Activated CD4-positive, alpha-beta T cell treated with anti-CD3 and anti-CD28 coated beads, Interleukin-2, amount 10 ng/mL, durations not matched to agents 7 days and 5 days (primary cell): ENCODE measurements at regions not wholly inside any gene's neighbourhood (a gene's known extent, or its start where the extent isn't known, plus 50 kb on each side); places are given as distances from the start of the nearest gene placed in this dataset.

Source experiments
- CTCF ChIA-PET: fragments of 350-600 bp; sonication (Branson Sonifier 250); formaldehyde crosslinking; loops from one replicate; lab custom pipeline; 2021; ENCODE audit warnings: antibody characterized with exemption; lab: Charles Lee
- POLR2A ChIA-PET: fragments of 350-600 bp; sonication (Branson Sonifier 250); formaldehyde crosslinking; loops from one replicate; lab custom pipeline; 2021; ENCODE audit warnings: antibody characterized with exemption; lab: Charles Lee
- DNase-seq: peaks from one replicate; pipeline ENCODE4 v3.0.0-alpha.2; 2020
- H3K27ac Mint-ChIP-seq: one replicate; pipeline ENCODE4 v1.8.0; 2021; ENCODE audit warnings: mild to moderate bottlenecking, moderate library complexity, mixed read lengths
- H3K27me3 Mint-ChIP-seq: one replicate; pipeline ENCODE4 v1.8.0; 2021; ENCODE audit warnings: mixed read lengths
- H3K36me3 Mint-ChIP-seq: one replicate; pipeline ENCODE4 v1.8.0; 2021; ENCODE audit warnings: low read depth, mixed read lengths
- H3K4me1 Mint-ChIP-seq: one replicate; pipeline ENCODE4 v1.8.0; 2021; ENCODE audit warnings: mixed read lengths
- H3K4me3 Mint-ChIP-seq: one replicate; pipeline ENCODE4 v1.8.0; 2021; ENCODE audit warnings: mild to moderate bottlenecking, moderate library complexity, mixed read lengths
- H3K9me3 Mint-ChIP-seq: one replicate; pipeline ENCODE4 v1.8.0; 2021; ENCODE audit warnings: mixed read lengths

GRCh38 chr4:54482529-54483200 is 175.1 kb upstream of the KIT start:
- Mint-ChIP-seq H3K4me3 (no peak overlapping the region), H3K9me3 (no peaks in the 10 kb centered on the region), H3K4me1 (no peaks in the 10 kb centered on the region), H3K27ac (no peak overlapping the region), H3K36me3 (no peaks in the 10 kb centered on the region), H3K27me3 (no peaks in the 10 kb centered on the region)
- DNase-seq: no peak
- CTCF ChIA-PET: no interaction called here
- POLR2A ChIA-PET: no interaction called here

GRCh38 chr4:54484383-54484782 is 173.4 kb upstream of the KIT start:
- H3K4me1 Mint-ChIP-seq: no peaks in the 10 kb centered on the region
- no peak overlapping the region for H3K27ac Mint-ChIP-seq
- no peak for DNase-seq
- no peak overlapping the region for H3K4me3 Mint-ChIP-seq
- H3K27me3 Mint-ChIP-seq: no peaks in the 10 kb centered on the region
- ChIA-PET POLR2A (no interaction called here), CTCF (no interaction called here)
- H3K9me3 Mint-ChIP-seq: no peaks in the 10 kb centered on the region
- H3K36me3 Mint-ChIP-seq: no peaks in the 10 kb centered on the region

- Mint-ChIP-seq H3K4me1 (no peaks in the 10 kb centered on the region), H3K9me3 (no peaks in the 10 kb centered on the region), H3K27me3 (no peaks in the 10 kb centered on the region), H3K36me3 (no peaks in the 10 kb centered on the region), H3K27ac (no peak overlapping the region), H3K4me3 (no peak overlapping the region)
- CTCF ChIA-PET: interaction anchor here (0.6 kb wide), 1 partner anchor 142 kb away, joined by 4 read pairs; no protein-coding TSS in a partner anchor
- no peak for DNase-seq
- POLR2A ChIA-PET: no interaction called here
Observed at GRCh38 chr4:54487491-54487890, 170.3 kb upstream of the KIT start.

- Mint-ChIP-seq H3K27ac (no peak overlapping the region), H3K36me3 (no peaks in the 10 kb centered on the region), H3K4me3 (no peak overlapping the region), H3K4me1 (no peaks in the 10 kb centered on the region), H3K27me3 (no peaks in the 10 kb centered on the region), H3K9me3 (no peaks in the 10 kb centered on the region)
- no peak for DNase-seq
- POLR2A ChIA-PET: no interaction called here
- CTCF ChIA-PET: no interaction called here
Observed at GRCh38 chr4:54493862-54494261, 163.9 kb upstream of the KIT start.

GRCh38 chr4:54495091-54495490 is 162.7 kb upstream of the KIT start:
- CTCF ChIA-PET: no interaction called here
- Mint-ChIP-seq H3K4me1 (no peaks in the 10 kb centered on the region), H3K9me3 (no peaks in the 10 kb centered on the region), H3K27ac (no peak overlapping the region), H3K4me3 (no peak overlapping the region), H3K36me3 (no peaks in the 10 kb centered on the region), H3K27me3 (no peaks in the 10 kb centered on the region)
- POLR2A ChIA-PET: no interaction called here
- no peak for DNase-seq

- Mint-ChIP-seq H3K4me1 (no peaks in the 10 kb centered on the region), H3K9me3 (no peaks in the 10 kb centered on the region), H3K27ac (no peak overlapping the region), H3K27me3 (no peaks in the 10 kb centered on the region), H3K4me3 (no peak overlapping the region), H3K36me3 (no peaks in the 10 kb centered on the region)
- CTCF ChIA-PET: no interaction called here
- POLR2A ChIA-PET: no interaction called here
- no peak for DNase-seq
Observed at GRCh38 chr4:54495641-54496040, 162.1 kb upstream of the KIT start.

GRCh38 chr4:54496412-54496811 is 161.3 kb upstream of the KIT start:
- Mint-ChIP-seq H3K36me3 (no peaks in the 10 kb centered on the region), H3K9me3 (no peaks in the 10 kb centered on the region), H3K4me3 (no peak overlapping the region), H3K4me1 (no peaks in the 10 kb centered on the region), H3K27me3 (no peaks in the 10 kb centered on the region), H3K27ac (no peak overlapping the region)
- ChIA-PET CTCF (no interaction called here), POLR2A (no interaction called here)
- DNase-seq: no peak

- no peaks in the 10 kb centered on the region for H3K27me3 Mint-ChIP-seq
- H3K36me3 Mint-ChIP-seq: no peaks in the 10 kb centered on the region
- DNase-seq: no peak
- no peak overlapping the region for H3K4me3 Mint-ChIP-seq
- ChIA-PET CTCF (no interaction called here), POLR2A (no interaction called here)
- H3K27ac Mint-ChIP-seq: no peak overlapping the region
- H3K4me1 Mint-ChIP-seq: no peaks in the 10 kb centered on the region
- no peaks in the 10 kb centered on the region for H3K9me3 Mint-ChIP-seq
Observed at GRCh38 chr4:54497947-54498346, 159.8 kb upstream of the KIT start.

GRCh38 chr4:54498661-54499111 is 159.1 kb upstream of the KIT start:
- Mint-ChIP-seq H3K9me3 (no peaks in the 10 kb centered on the region), H3K4me1 (no peaks in the 10 kb centered on the region)

GRCh38 chr4:54499308-54500074 is 158.3 kb upstream of the KIT start:
- H3K27me3 Mint-ChIP-seq: no peaks in the 10 kb centered on the region
- CTCF ChIA-PET: no interaction called here
- no peak overlapping the region for H3K4me3 Mint-ChIP-seq
- no peak for DNase-seq
- H3K36me3 Mint-ChIP-seq: no peaks in the 10 kb centered on the region
- no peaks in the 10 kb centered on the region for H3K4me1 Mint-ChIP-seq
- H3K9me3 Mint-ChIP-seq: no peaks in the 10 kb centered on the region
- POLR2A ChIA-PET: no interaction called here
- no peak overlapping the region for H3K27ac Mint-ChIP-seq

More at GRCh38 chr4:54498661-54499111, 159.1 kb upstream of the KIT start:
- Mint-ChIP-seq H3K27me3 (no peaks in the 10 kb centered on the region), H3K36me3 (no peaks in the 10 kb centered on the region), H3K4me3 (no peak overlapping the region), H3K27ac (no peak overlapping the region)
- ChIA-PET CTCF (no interaction called here), POLR2A (no interaction called here)
- DNase-seq: no peak

- H3K9me3 Mint-ChIP-seq: no peaks in the 10 kb centered on the region
- POLR2A ChIA-PET: no interaction called here
- no peak for DNase-seq
- CTCF ChIA-PET: no interaction called here
- H3K36me3 Mint-ChIP-seq: no peaks in the 10 kb centered on the region
- H3K4me3 Mint-ChIP-seq: no peak overlapping the region
- no peak overlapping the region for H3K27ac Mint-ChIP-seq
- H3K27me3 Mint-ChIP-seq: no peaks in the 10 kb centered on the region
- H3K4me1 Mint-ChIP-seq: no peaks in the 10 kb centered on the region
Observed at GRCh38 chr4:54505362-54505761, 152.4 kb upstream of the KIT start.

GRCh38 chr4:54505996-54506395 is 151.8 kb upstream of the KIT start:
- no peaks in the 10 kb centered on the region for H3K36me3 Mint-ChIP-seq
- H3K4me1 Mint-ChIP-seq: no peaks in the 10 kb centered on the region
- H3K27ac Mint-ChIP-seq: no peak overlapping the region
- H3K27me3 Mint-ChIP-seq: no peaks in the 10 kb centered on the region
- POLR2A ChIA-PET: no interaction called here
- H3K9me3 Mint-ChIP-seq: no peaks in the 10 kb centered on the region
- H3K4me3 Mint-ChIP-seq: no peak overlapping the region
- CTCF ChIA-PET: no interaction called here
- DNase-seq: no peak

- ChIA-PET POLR2A (no interaction called here), CTCF (no interaction called here)
- no peaks in the 10 kb centered on the region for H3K4me1 Mint-ChIP-seq
- H3K27ac Mint-ChIP-seq: no peak overlapping the region
- H3K9me3 Mint-ChIP-seq: no peaks in the 10 kb centered on the region
- no peaks in the 10 kb centered on the region for H3K27me3 Mint-ChIP-seq
- no peak for DNase-seq
- H3K4me3 Mint-ChIP-seq: no peak overlapping the region
- no peaks in the 10 kb centered on the region for H3K36me3 Mint-ChIP-seq
Observed at GRCh38 chr4:54509057-54509456, 148.7 kb upstream of the KIT start.
